Body of pancreas (tissue), 4 donors: ENCODE measurements at regions not wholly inside any gene's neighbourhood (a gene's known extent, or its start where the extent isn't known, plus 50 kb on each side); places are given as distances from the start of the nearest gene placed in this dataset.

ENCODE experiments used
- ATAC-seq: fragments of 150-250 bp; one replicate; pipeline ENCODE4 v1.9.1; 2016
- DNase-seq, 4 donors: peaks; one replicate each; pipeline ENCODE4 v3.0.0-alpha.2; 2019
- H3K27ac ChIP-seq, 4 donors: fragments of 200-600 bp; sonication (generic); 1 replicate in 3 of 4; 2 replicates in 1 of 4; pipeline versions ENCODE4 v1.5.1 to v1.6.1; 2016 to 2019; ENCODE audit warnings: mild to moderate bottlenecking in 1 of 4, mixed read lengths in 1 of 4, moderate library complexity in 1 of 4
- H3K27me3 ChIP-seq, 2 donors: fragments of 200-600 bp; sonication (generic); one replicate each; pipeline ENCODE4 v1.6.0; 2016; ENCODE audit warnings: mild to moderate bottlenecking in 1 of 2
- H3K36me3 ChIP-seq, 2 donors: fragments of 200-600 bp; sonication (generic); replicated peaks in 1 of 2; 2 replicates each; pipeline ENCODE4 v1.5.1; 2016; ENCODE audit warnings: low read depth in 2 of 2; ENCODE audit not compliant: insufficient read depth in 1 of 2
- H3K4me1 ChIP-seq: fragments of 200-600 bp; sonication (generic); one replicate; pipeline ENCODE4 v1.6.0; 2016
- H3K4me3 ChIP-seq, 2 donors: fragments of 200-600 bp; sonication (generic); 1 replicate in 1 of 2; 2 replicates in 1 of 2; pipeline ENCODE4 v1.5.1; 2016 to 2019
- H3K9me3 ChIP-seq, 3 donors: fragments of 200-600 bp; sonication (generic); 1 replicate in 2 of 3; 2 replicates in 1 of 3; pipeline ENCODE4 v1.5.1; 2016
- CTCF ChIP-seq, 7 experiments: fragments of 450-650 bp in 4 of 7; fragments of 200-600 bp in 3 of 7; sonication (generic) in 3 of 7; IDR thresholded peaks; one replicate each; pipeline ENCODE4 v1.5.1; 2016 to 2019; ENCODE audit warnings: antibody characterized with exemption in 7 of 7
- POLR2A ChIP-seq, 3 donors: fragments of 450-650 bp; IDR thresholded peaks; one replicate each; pipeline ENCODE4 v1.6.1; 2016; ENCODE audit warnings: antibody characterized with exemption in 3 of 3, mild to moderate bottlenecking in 2 of 3
- WGBS, 2 donors: methylation state at CpG; one replicate each; pipeline ENCODE4 v1.1.5; 2017; 5-methylcytosine and 5-hydroxymethylcytosine counted together
- intact Hi-C: fragments of 100-400 bp; cut with DNase I; formaldehyde crosslinking; loops from one replicate; pipeline ENCODE4 v1.15.1; 2023

- Histone ChIP-seq H3K4me3 (no peak overlapping the region), H3K9me3 (no peaks in the 10 kb centered on the region), H3K36me3 (no peaks in the 10 kb centered on the region), H3K27me3 (no peaks in the 10 kb centered on the region), H3K4me1 (no peaks in the 10 kb centered on the region), H3K27ac (no peak overlapping the region)
- intact Hi-C loops = no loop called here
- TF ChIP-seq CTCF (IDR thresholded peaks at IDR 0.05) = no peak
- no peak for TF ChIP-seq POLR2A (IDR thresholded peaks at IDR 0.05)
- no peak for ATAC-seq
- 72 to 73% methylated on average over 3 of the region's 3 CpGs for WGBS, 2 donors
- DNase-seq = no peak
These were observed 272.9 kb downstream of the KLHL13 start for GRCh38 chrX:117843749-117844148.

GRCh38 chrX:117840645-117841044 is 276.0 kb downstream of the KLHL13 start:
- Histone ChIP-seq H3K4me1 (no peaks in the 10 kb centered on the region), H3K27ac (no peak overlapping the region), H3K9me3 (no peaks in the 10 kb centered on the region), H3K36me3 (no peaks in the 10 kb centered on the region), H3K27me3 (no peaks in the 10 kb centered on the region), H3K4me3 (no peak overlapping the region)
- intact Hi-C loops = no loop called here
- ATAC-seq (no peak), DNase-seq (no peak)
- 67 to 94% methylated on average over 2 to 3 of the region's 3 CpGs for WGBS, 2 donors
- no peak for TF ChIP-seq POLR2A (IDR thresholded peaks at IDR 0.05)
- no peak for TF ChIP-seq CTCF (IDR thresholded peaks at IDR 0.05)

GRCh38 chrX:117839544-117839943 is 277.1 kb downstream of the KLHL13 start:
- Histone ChIP-seq H3K36me3 (no peaks in the 10 kb centered on the region), H3K9me3 (no peaks in the 10 kb centered on the region), H3K27me3 (no peaks in the 10 kb centered on the region), H3K27ac (no peak overlapping the region), H3K4me3 (no peak overlapping the region), H3K4me1 (no peaks in the 10 kb centered on the region)
- no peak for TF ChIP-seq POLR2A (IDR thresholded peaks at IDR 0.05)
- no peak for TF ChIP-seq CTCF (IDR thresholded peaks at IDR 0.05)
- ATAC-seq (no peak), DNase-seq (no peak)
- WGBS, 2 donors = 82 to 86% methylated on average over 1 of the region's 1 CpG
- intact Hi-C loops = no loop called here

GRCh38 chrX:117838581-117839331 is 277.9 kb downstream of the KLHL13 start:
- Histone ChIP-seq H3K4me1 (no peaks in the 10 kb centered on the region), H3K4me3 (no peak overlapping the region), H3K36me3 (no peaks in the 10 kb centered on the region), H3K27me3 (no peaks in the 10 kb centered on the region), H3K9me3 (no peaks in the 10 kb centered on the region), H3K27ac (no peak overlapping the region)
- 69 to 100% methylated on average over 2 to 3 of the region's 3 CpGs for WGBS, 2 donors
- DNase-seq = no peak
- intact Hi-C loops = no loop called here
- no peak for TF ChIP-seq POLR2A (IDR thresholded peaks at IDR 0.05)
- TF ChIP-seq CTCF (IDR thresholded peaks at IDR 0.05) = no peak
- no peak for ATAC-seq

- no peaks in the 10 kb centered on the region for H3K27me3 ChIP-seq
- H3K9me3 ChIP-seq = no peaks in the 10 kb centered on the region
- WGBS, 2 donors = 56 to 100% methylated on average over 1 to 3 of the region's 3 CpGs
- H3K27ac ChIP-seq = no peak overlapping the region
- ATAC-seq (no peak), DNase-seq (no peak)
- no peak overlapping the region for H3K4me3 ChIP-seq
- H3K4me1 ChIP-seq = no peaks in the 10 kb centered on the region
- TF ChIP-seq POLR2A (IDR thresholded peaks at IDR 0.05) (no peak), CTCF (IDR thresholded peaks at IDR 0.05) (no peak)
- intact Hi-C loops = no loop called here
- H3K36me3 ChIP-seq = no peaks in the 10 kb centered on the region
These were observed 281.6 kb downstream of the KLHL13 start for GRCh38 chrX:117835034-117835433.
